Myocyte (in vitro differentiated cells): ENCODE measurements at regions not wholly inside any gene's neighbourhood (a gene's known extent, or its start where the extent isn't known, plus 50 kb on each side); places are given as distances from the start of the nearest gene placed in this dataset.
A peak's percentile ranks its signal among the peaks of the same experiment; 100 is the strongest.

Source experiments
- DNase-seq: peaks from one replicate; pipeline ENCODE4 v3.0.0-alpha.2; 2012; ENCODE audit warnings: low read depth

- no peak for DNase-seq
These were observed 287.4 kb upstream of the PDGFD start for GRCh38 chr11:104451197-104451893.

- DNase-seq = no peak
These were observed 279.4 kb upstream of the PDGFD start for GRCh38 chr11:104443387-104443786.

- DNase-seq = no peak
These were observed 278.4 kb upstream of the PDGFD start for GRCh38 chr11:104442321-104442720.

- no peak for DNase-seq
These were observed 271.5 kb upstream of the PDGFD start for GRCh38 chr11:104435494-104435893.

- DNase-seq = no peak
These were observed 269.8 kb upstream of the PDGFD start for GRCh38 chr11:104433751-104434150.

- DNase-seq = no peak
These were observed 269.0 kb upstream of the PDGFD start for GRCh38 chr11:104432981-104433380.

GRCh38 chr11:104432526-104432925 lies 268.6 kb upstream of the PDGFD start:
- DNase-seq = no peak

- no peak for DNase-seq
These were observed 258.5 kb upstream of the PDGFD start for GRCh38 chr11:104422324-104422944.

GRCh38 chr11:104410336-104410735 lies 246.4 kb upstream of the PDGFD start:
- peak; percentile 22 for DNase-seq

GRCh38 chr11:104408630-104409029 lies 244.7 kb upstream of the PDGFD start:
- DNase-seq = no peak

- no peak for DNase-seq
These were observed 241.3 kb upstream of the PDGFD start for GRCh38 chr11:104405277-104405676.

GRCh38 chr11:104404231-104405175 lies 240.6 kb upstream of the PDGFD start:
- DNase-seq = peak; percentile 6

- no peak for DNase-seq
These were observed 239.0 kb upstream of the PDGFD start for GRCh38 chr11:104402812-104403521.

GRCh38 chr11:104394508-104394907 lies 230.6 kb upstream of the PDGFD start:
- DNase-seq = no peak

- no peak for DNase-seq
These were observed 226.7 kb upstream of the PDGFD start for GRCh38 chr11:104390651-104391050.

- DNase-seq = no peak
These were observed 221.9 kb upstream of the PDGFD start for GRCh38 chr11:104385884-104386283.

- DNase-seq = peak; percentile 43
These were observed 216.4 kb upstream of the PDGFD start for GRCh38 chr11:104380358-104380757.

GRCh38 chr11:104372111-104372510 lies 208.2 kb upstream of the PDGFD start:
- peak; percentile 71 for DNase-seq

- no peak for DNase-seq
These were observed 206.5 kb upstream of the PDGFD start for GRCh38 chr11:104370478-104370877.

GRCh38 chr11:104369761-104370160 lies 205.8 kb upstream of the PDGFD start:
- no peak for DNase-seq

- DNase-seq = no peak
These were observed 202.4 kb upstream of the PDGFD start for GRCh38 chr11:104366321-104366734.
